Fibroblast of lung (primary cell): ENCODE measurements at regions not wholly inside any gene's neighbourhood (a gene's known extent, or its start where the extent isn't known, plus 50 kb on each side); places are given as distances from the start of the nearest gene placed in this dataset.

Experiments used
- CTCF ChIP-seq, 2 donors: IDR thresholded peaks in 1 of 2; conservative IDR thresholded peaks in 1 of 2; 1 replicate in 1 of 2; 2 replicates in 1 of 2; pipeline ENCODE4 v1.5.1; 2011 to 2012; ENCODE audit warnings: low read length in 2 of 2, control low read depth in 1 of 2, inconsistent platforms in 1 of 2, low read depth in 1 of 2, mild to moderate bottlenecking in 1 of 2
- EZH2 ChIP-seq: IDR thresholded peaks from 2 replicates; pipeline ENCODE4 v1.5.1; 2012; ENCODE audit warnings: low read length, control low read depth, mild to moderate bottlenecking; ENCODE audit errors: missing control alignments

- TF ChIP-seq CTCF (conservative IDR thresholded peaks at IDR 0.05 in 1 of 2, IDR thresholded peaks at IDR 0.05 in 1 of 2; ENCODE audit: low read depth in 1 of 2, low read length in 2 of 2) = no peak
- TF ChIP-seq EZH2 = no peak
Measured at GRCh38 chr5:135107986-135108385, 74.0 kb upstream of the PITX1 start.
